ENCODE measurements at regions not wholly inside any gene's neighbourhood (a gene's known extent, or its start where the extent isn't known, plus 50 kb on each side); places are given as distances from the start of the nearest gene placed in this dataset.
"Not testable (repeated sequence)": the region's sequence is repeated elsewhere in the genome, so short reads cannot be mapped to it uniquely, and the experiment has no call there.

DNA sequence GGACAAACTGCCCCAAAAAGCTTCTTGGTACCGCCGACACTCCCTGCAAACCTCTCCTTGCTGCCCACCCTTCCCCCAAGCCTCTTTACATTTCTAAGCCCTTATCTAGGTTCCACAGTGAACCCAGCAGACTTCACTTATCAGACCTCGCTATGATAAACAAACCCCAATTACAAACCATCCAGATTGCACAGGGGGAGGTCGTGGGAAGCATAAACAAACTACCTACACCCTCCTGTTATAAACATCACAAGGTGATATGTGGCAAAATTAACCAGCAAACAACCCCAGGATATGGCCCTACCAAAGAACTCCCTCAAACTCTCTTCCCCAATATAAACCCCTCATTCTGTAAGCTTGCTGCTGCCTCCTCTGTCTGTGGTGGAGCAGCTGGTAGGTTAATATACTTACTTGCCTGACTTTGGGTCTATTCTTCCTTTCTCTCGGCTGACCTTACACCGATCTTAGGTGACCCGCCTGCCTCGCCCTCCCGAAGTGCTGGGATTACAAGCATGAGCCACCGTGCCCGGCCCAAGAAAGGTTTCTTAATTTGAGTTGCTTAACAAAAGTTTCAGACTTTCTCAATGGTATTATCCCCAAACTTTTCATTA lies 66.0 kb upstream of the TENM4 start:
- ChIA-PET CTCF (no interaction called here), POLR2A (no interaction called here)

DNA sequence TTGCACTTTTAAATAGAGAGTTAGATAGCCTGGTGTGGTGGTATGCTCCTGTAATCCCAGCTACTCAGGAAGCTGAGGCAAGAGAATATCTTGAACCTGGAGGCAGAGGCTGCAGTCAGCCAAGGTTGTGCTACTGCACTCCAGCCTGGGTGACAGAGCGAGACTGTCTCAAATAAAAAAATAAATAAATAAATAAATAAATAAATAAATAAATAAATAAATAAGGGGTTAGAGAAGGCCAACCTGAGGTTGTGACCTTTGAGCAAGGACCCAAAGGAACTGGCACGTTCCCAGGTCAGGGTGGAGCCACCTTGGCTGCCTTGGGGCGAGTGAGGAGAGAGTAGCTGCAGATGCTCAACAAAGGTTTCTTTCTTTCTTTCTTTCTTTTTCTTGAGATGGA lies 65.3 kb upstream of the TENM4 start:
- ChIA-PET POLR2A (no interaction called here), CTCF (no interaction called here)

DNA sequence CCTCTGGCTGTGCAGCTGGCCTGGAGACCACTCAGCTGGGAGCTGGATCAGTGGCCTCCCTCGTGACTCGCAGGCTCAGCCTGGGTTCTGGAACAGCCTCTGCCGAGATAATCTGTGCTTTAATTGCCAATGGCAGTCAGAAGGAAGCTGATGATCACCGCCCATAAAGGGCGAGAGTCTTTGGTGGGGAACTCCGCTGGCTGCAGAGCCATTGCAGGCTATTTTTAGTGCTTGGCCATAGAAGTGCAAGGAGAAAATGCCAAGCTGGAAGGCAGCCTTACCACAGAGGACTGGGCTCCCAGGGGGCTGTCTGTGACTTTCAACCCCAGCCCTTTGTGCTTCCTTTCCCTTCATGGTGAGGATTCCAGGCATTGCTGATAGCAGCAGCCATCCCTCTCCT lies 62.2 kb upstream of the TENM4 start:
- ChIA-PET POLR2A (no interaction called here), CTCF (no interaction called here)

DNA sequence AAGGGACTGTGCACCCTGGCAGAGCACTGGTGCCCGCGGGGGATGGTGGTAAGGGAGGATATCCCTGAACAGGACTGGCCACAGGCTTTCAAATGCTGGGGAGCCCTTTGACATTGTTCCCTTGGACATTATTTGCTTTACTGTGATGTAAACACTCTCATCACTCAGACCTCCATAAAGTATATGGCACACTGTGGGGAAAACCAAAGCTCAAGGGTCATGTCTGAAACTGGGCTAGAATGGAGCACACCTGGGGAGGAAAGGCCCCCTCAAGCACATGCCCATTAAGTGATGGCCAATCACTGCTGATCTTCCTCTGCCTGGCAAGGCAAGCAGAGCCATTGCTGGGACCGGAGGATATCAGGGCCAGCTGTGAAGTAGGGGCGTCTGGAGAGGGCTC lies 60.9 kb upstream of the TENM4 start:
- CTCF ChIA-PET = no interaction called here
- POLR2A ChIA-PET = no interaction called here

DNA sequence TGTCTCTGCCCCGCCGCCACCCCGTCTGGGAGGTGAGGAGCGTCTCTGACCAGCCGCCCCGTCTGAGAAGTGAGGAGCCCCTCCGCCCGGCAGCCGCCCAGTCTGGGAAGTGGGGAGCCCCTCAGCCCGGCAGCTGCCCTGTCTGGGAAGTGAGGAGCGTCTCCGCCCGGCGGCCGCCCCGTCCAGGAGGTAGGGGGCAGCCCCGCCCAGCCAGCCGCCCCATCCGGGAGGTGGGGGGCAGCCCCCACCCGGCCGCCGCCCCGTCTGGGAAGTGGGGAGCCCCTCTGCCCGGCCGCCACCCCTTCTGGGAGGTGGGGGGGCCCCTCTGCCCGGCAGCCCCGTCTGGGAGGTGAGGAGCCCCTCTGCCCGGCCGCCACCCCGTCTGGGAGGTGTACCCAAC lies 59.1 kb upstream of the TENM4 start:
- CTCF ChIA-PET, POLR2A ChIA-PET: not testable (repeated sequence)

- ChIA-PET CTCF (no interaction called here), POLR2A (no interaction called here)
Measured at GRCh38 chr11:79498667-79499066, 57.8 kb upstream of the TENM4 start.

DNA sequence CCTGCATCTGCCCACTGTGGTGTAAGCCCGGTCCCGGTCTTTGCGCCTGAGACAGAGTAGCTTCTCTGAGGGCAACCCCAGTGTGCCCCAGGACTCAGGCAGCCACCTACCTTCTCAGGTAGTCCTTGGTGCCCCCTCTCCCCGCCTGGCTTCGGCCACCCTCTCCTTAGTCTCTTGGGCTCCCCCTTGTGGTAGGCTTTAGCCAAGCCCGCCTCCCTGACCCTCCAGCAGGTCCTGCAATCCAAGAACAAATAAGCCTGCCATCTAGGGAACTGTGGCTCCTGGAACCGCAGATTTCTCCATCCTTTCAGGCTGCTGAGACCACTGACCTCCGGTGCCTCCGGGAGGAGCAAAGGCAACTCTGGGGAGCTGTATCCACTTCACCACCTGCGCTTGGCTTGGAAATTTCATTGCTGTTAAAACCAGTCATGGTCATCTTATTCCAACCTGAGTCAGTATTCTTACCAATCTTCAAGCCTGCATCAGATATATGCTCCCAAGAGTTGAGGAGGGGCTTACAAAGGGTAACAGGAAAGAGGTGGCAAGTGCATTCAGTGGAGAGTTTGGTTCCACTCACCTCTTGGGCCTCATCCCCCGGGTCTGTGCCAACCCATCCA lies 52.8 kb upstream of the TENM4 start:
- CTCF ChIA-PET = no interaction called here
- POLR2A ChIA-PET = no interaction called here

DNA sequence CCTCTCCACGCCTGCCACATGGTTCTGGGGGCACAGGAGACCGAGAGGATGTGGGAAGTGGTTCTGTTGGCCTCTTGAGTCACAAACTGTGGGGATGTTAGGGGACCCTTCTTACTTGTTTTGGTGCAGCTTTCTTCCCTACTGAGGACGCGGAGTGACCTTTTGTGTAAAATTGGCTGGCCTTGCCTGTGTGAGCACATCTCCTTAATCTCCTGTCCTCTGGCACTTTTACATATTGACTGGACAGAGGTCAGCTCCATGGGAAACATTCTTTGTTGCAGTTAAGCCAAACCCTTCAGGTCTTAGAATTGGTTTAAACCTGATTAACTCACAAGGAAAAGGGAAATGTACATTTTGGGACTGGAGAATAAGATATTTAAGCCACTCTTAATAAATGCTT lies 51.2 kb upstream of the TENM4 start:
- POLR2A ChIA-PET = no interaction called here

More for the DNA sequence above, 51.2 kb upstream of the TENM4 start:
- CTCF ChIA-PET = no interaction called here
